Central memory CD4-positive, alpha-beta T cell (primary cell): ENCODE measurements at regions not wholly inside any gene's neighbourhood (a gene's known extent, or its start where the extent isn't known, plus 50 kb on each side); places are given as distances from the start of the nearest gene placed in this dataset.

Experiments
- DNase-seq: peaks from one replicate; pipeline ENCODE4 v3.0.0; 2022

GRCh38 chr2:235141411-235142128 lies 189.8 kb downstream of the SH3BP4 start:
- no peak for DNase-seq

- DNase-seq, result no peak
Measured at GRCh38 chr2:235142601-235143000, 190.8 kb downstream of the SH3BP4 start.

- no peak for DNase-seq
Measured at GRCh38 chr2:235143789-235144188, 192.0 kb downstream of the SH3BP4 start.

- DNase-seq, result no peak
Measured at GRCh38 chr2:235144291-235144690, 192.5 kb downstream of the SH3BP4 start.

- DNase-seq, result no peak
Measured at GRCh38 chr2:235146206-235146605, 194.4 kb downstream of the SH3BP4 start.

GRCh38 chr2:235146871-235147565 lies 195.2 kb downstream of the SH3BP4 start:
- DNase-seq, result no peak

GRCh38 chr2:235148201-235149170 lies 196.7 kb downstream of the SH3BP4 start:
- no peak for DNase-seq

- DNase-seq, result no peak
Measured at GRCh38 chr2:235149240-235149659, 197.4 kb downstream of the SH3BP4 start.

GRCh38 chr2:235149736-235150135 lies 197.9 kb downstream of the SH3BP4 start:
- no peak for DNase-seq

GRCh38 chr2:235151152-235151551 lies 199.3 kb downstream of the SH3BP4 start:
- no peak for DNase-seq

- no peak for DNase-seq
Measured at GRCh38 chr2:235155163-235155562, 203.3 kb downstream of the SH3BP4 start.

- no peak for DNase-seq
Measured at GRCh38 chr2:235156055-235156454, 204.2 kb downstream of the SH3BP4 start.

GRCh38 chr2:235157746-235158482 lies 206.1 kb downstream of the SH3BP4 start:
- DNase-seq, result no peak

- DNase-seq, result no peak
Measured at GRCh38 chr2:235160281-235160810, 208.5 kb downstream of the SH3BP4 start.

- DNase-seq, result no peak
Measured at GRCh38 chr2:235161565-235161964, 209.7 kb downstream of the SH3BP4 start.

- DNase-seq, result no peak
Measured at GRCh38 chr2:235162082-235162836, 210.4 kb downstream of the SH3BP4 start.

- DNase-seq, result no peak
Measured at GRCh38 chr2:235162837-235163197, 211.0 kb downstream of the SH3BP4 start.

- no peak for DNase-seq
Measured at GRCh38 chr2:235165136-235165535, 213.3 kb downstream of the SH3BP4 start.

GRCh38 chr2:235165631-235166030 lies 213.8 kb downstream of the SH3BP4 start:
- DNase-seq, result no peak

GRCh38 chr2:235168174-235168979 lies 216.6 kb downstream of the SH3BP4 start:
- DNase-seq, result no peak

GRCh38 chr2:235170016-235170415 lies 218.2 kb downstream of the SH3BP4 start:
- DNase-seq, result no peak
